ENCODE measurements at regions not wholly inside any gene's neighbourhood (a gene's known extent, or its start where the extent isn't known, plus 50 kb on each side); places are given as distances from the start of the nearest gene placed in this dataset.

DNA sequence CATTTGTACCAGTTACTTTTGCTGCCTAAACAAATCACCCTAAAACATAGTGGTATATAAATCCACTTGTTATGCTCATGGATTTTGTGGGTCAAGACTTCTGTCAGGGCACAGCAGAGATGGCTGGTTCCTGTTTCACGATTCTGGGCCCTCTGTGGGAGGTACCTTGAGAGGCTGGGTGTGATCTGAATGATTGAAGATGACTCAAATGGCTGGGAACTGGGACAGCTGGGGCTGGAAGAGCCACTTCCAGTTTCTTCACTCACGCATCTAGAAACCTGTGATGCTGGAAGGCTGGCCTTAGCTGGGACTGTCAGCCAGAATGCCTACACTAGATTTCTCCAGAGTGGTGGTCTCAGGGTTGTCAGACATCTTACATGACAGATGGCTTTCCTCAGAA lies 88.1 kb downstream of the KIF4B start:
- TF ChIP-seq, protein P1, sequence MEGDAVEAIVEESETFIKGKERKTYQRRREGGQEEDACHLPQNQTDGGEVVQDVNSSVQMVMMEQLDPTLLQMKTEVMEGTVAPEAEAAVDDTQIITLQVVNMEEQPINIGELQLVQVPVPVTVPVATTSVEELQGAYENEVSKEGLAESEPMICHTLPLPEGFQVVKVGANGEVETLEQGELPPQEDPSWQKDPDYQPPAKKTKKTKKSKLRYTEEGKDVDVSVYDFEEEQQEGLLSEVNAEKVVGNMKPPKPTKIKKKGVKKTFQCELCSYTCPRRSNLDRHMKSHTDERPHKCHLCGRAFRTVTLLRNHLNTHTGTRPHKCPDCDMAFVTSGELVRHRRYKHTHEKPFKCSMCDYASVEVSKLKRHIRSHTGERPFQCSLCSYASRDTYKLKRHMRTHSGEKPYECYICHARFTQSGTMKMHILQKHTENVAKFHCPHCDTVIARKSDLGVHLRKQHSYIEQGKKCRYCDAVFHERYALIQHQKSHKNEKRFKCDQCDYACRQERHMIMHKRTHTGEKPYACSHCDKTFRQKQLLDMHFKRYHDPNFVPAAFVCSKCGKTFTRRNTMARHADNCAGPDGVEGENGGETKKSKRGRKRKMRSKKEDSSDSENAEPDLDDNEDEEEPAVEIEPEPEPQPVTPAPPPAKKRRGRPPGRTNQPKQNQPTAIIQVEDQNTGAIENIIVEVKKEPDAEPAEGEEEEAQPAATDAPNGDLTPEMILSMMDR (conservative IDR thresholded peaks at IDR 0.05; ENCODE audit: low read depth, low read length): no peak
- TF ChIP-seq, protein P2, sequence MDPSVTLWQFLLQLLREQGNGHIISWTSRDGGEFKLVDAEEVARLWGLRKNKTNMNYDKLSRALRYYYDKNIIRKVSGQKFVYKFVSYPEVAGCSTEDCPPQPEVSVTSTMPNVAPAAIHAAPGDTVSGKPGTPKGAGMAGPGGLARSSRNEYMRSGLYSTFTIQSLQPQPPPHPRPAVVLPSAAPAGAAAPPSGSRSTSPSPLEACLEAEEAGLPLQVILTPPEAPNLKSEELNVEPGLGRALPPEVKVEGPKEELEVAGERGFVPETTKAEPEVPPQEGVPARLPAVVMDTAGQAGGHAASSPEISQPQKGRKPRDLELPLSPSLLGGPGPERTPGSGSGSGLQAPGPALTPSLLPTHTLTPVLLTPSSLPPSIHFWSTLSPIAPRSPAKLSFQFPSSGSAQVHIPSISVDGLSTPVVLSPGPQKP (IDR thresholded peaks at IDR 0.05; ENCODE audit: borderline replicate concordance, low read depth, low read length): no peak
- TF ChIP-seq POLR2A (IDR thresholded peaks at IDR 0.05; ENCODE audit: low read depth, low read length): no peak
- no peak for TF ChIP-seq MAFK (IDR thresholded peaks at IDR 0.05; ENCODE audit: low read depth, low read length)
- no peak for TF ChIP-seq RCOR1 (IDR thresholded peaks at IDR 0.05; ENCODE audit: insufficient replicate concordance, low read length)
- TF ChIP-seq RFX5 (IDR thresholded peaks at IDR 0.05; ENCODE audit: low read depth, low read length): no peak
- TF ChIP-seq, protein P3, sequence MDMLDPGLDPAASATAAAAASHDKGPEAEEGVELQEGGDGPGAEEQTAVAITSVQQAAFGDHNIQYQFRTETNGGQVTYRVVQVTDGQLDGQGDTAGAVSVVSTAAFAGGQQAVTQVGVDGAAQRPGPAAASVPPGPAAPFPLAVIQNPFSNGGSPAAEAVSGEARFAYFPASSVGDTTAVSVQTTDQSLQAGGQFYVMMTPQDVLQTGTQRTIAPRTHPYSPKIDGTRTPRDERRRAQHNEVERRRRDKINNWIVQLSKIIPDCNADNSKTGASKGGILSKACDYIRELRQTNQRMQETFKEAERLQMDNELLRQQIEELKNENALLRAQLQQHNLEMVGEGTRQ (IDR thresholded peaks at IDR 0.05; ENCODE audit: low read depth, low read length): no peak
- TF ChIP-seq MXI1 (IDR thresholded peaks at IDR 0.05; ENCODE audit: borderline replicate concordance, low read depth, low read length): no peak
- no peak for TF ChIP-seq RAD21 (IDR thresholded peaks at IDR 0.05; ENCODE audit: low read length)
